ENCODE measurements at regions not wholly inside any gene's neighbourhood (a gene's known extent, or its start where the extent isn't known, plus 50 kb on each side); places are given as distances from the start of the nearest gene placed in this dataset.
A peak's percentile ranks its signal among the peaks of the same experiment; 100 is the strongest.

- no peak for DNase-seq (ENCODE audit: low read depth, low spot score)
- Histone ChIP-seq H3K36me3 (ENCODE audit: control insufficient read depth in 1 of 2, insufficient read depth in 2 of 2, low read length in 2 of 2) (no peaks in the 10 kb centered on the region), H3K4me2 (ENCODE audit: low read length) (no peak overlapping the region), H3K9me2 (ENCODE audit: insufficient read depth) (no peaks in the 10 kb centered on the region), H3K79me2 (ENCODE audit: insufficient read depth, low read length) (no peaks in the 10 kb centered on the region), H3K4me1 (ENCODE audit: control insufficient read depth in 1 of 2, insufficient read depth in 2 of 2, low read length in 2 of 2) (peaks cover 3 to 4% of the 10 kb centered on the region in 2 experiments; a peak in 2 of 4 replicates), H2AFZ (ENCODE audit: low read depth, low read length, poor library complexity, severe bottlenecking) (no peak overlapping the region), H3K9me3 (ENCODE audit: control insufficient read depth in 1 of 2, insufficient read depth in 1 of 2, low read depth in 1 of 2, low read length in 2 of 2) (no peaks in the 10 kb centered on the region), H3K9ac (ENCODE audit: low read length) (no peak overlapping the region), H3K27me3 (ENCODE audit: insufficient read depth, low read length) (no peaks in the 10 kb centered on the region), H3K27ac (ENCODE audit: low read depth, low read length) (no peak overlapping the region), H4K20me1 (ENCODE audit: insufficient read depth) (no peaks in the 10 kb centered on the region), H3K4me3 (replicated peaks in 1 of 2; ENCODE audit: low read depth in 1 of 2, low read length in 2 of 2) (no peak overlapping the region)
- ChIA-PET POLR2A (no interaction called here), CTCF (no interaction called here), RAD21 (ENCODE audit: low non-redundant PET in 1 of 2, low total read pairs in 2 of 2, uncharacterized antibody in 2 of 2, unreplicated experiment in 2 of 2) (no interaction called here)
- no TSS peak for BruUV-seq (replicated peaks)
- TF ChIP-seq POLR2A (IDR thresholded peaks at IDR 0.05; ENCODE audit: borderline replicate concordance, extremely low read depth, insufficient read depth, insufficient read length) (no peak), CEBPB (IDR thresholded peaks at IDR 0.05; ENCODE audit: low read depth) (no peak), POLR2AphosphoS5 (IDR thresholded peaks at IDR 0.05; ENCODE audit: low read depth, low read length) (no peak), SIN3A (IDR thresholded peaks at IDR 0.05; ENCODE audit: low read depth) (no peak), SRF (IDR thresholded peaks at IDR 0.05; ENCODE audit: low read depth) (no peak), SP1 (IDR thresholded peaks at IDR 0.05; ENCODE audit: low read depth) (no peak)
- TF ChIP-seq, protein P1, sequence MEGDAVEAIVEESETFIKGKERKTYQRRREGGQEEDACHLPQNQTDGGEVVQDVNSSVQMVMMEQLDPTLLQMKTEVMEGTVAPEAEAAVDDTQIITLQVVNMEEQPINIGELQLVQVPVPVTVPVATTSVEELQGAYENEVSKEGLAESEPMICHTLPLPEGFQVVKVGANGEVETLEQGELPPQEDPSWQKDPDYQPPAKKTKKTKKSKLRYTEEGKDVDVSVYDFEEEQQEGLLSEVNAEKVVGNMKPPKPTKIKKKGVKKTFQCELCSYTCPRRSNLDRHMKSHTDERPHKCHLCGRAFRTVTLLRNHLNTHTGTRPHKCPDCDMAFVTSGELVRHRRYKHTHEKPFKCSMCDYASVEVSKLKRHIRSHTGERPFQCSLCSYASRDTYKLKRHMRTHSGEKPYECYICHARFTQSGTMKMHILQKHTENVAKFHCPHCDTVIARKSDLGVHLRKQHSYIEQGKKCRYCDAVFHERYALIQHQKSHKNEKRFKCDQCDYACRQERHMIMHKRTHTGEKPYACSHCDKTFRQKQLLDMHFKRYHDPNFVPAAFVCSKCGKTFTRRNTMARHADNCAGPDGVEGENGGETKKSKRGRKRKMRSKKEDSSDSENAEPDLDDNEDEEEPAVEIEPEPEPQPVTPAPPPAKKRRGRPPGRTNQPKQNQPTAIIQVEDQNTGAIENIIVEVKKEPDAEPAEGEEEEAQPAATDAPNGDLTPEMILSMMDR (IDR thresholded peaks at IDR 0.05 in 2 of 3, conservative IDR thresholded peaks at IDR 0.05 in 1 of 3; ENCODE audit: borderline replicate concordance in 1 of 3, insufficient read depth in 1 of 3, low read depth in 2 of 3, low read length in 2 of 3) = no peak
- peak; percentile 86 for ATAC-seq
- intact Hi-C loops (cut with micrococcal nuclease) = no loop called here
These were observed 147.2 kb downstream of the TFAP2C start for GRCh38 chr20:56776345-56776744.

GRCh38 chr20:56778765-56779195 lies 149.7 kb downstream of the TFAP2C start:
- no peak overlapping the region for H2AFZ ChIP-seq (ENCODE audit: low read depth, low read length, poor library complexity, severe bottlenecking)
- POLR2A ChIA-PET = no interaction called here
- CTCF ChIA-PET = no interaction called here
- no peaks in the 10 kb centered on the region for H3K36me3 ChIP-seq (ENCODE audit: control insufficient read depth in 1 of 2, insufficient read depth in 2 of 2, low read length in 2 of 2)
- no peaks in the 10 kb centered on the region for H3K9me2 ChIP-seq (ENCODE audit: insufficient read depth)
- no peak overlapping the region for H3K9ac ChIP-seq (ENCODE audit: low read length)
- no peak for DNase-seq (ENCODE audit: low read depth, low spot score)
- no peaks in the 10 kb centered on the region for H3K27me3 ChIP-seq (ENCODE audit: insufficient read depth, low read length)
- no peaks in the 10 kb centered on the region for H4K20me1 ChIP-seq (ENCODE audit: insufficient read depth)
- ATAC-seq = no peak
- no peaks in the 10 kb centered on the region for H3K9me3 ChIP-seq (ENCODE audit: control insufficient read depth in 1 of 2, insufficient read depth in 1 of 2, low read depth in 1 of 2, low read length in 2 of 2)
- RAD21 ChIA-PET (ENCODE audit: low non-redundant PET in 1 of 2, low total read pairs in 2 of 2, uncharacterized antibody in 2 of 2, unreplicated experiment in 2 of 2) = no interaction called here
- H3K4me3 ChIP-seq (replicated peaks in 1 of 2; ENCODE audit: low read depth in 1 of 2, low read length in 2 of 2) = no peak overlapping the region
- no peaks in the 10 kb centered on the region for H3K79me2 ChIP-seq (ENCODE audit: insufficient read depth, low read length)
- BruUV-seq (replicated peaks) = no TSS peak
- H3K4me1 ChIP-seq (ENCODE audit: control insufficient read depth in 1 of 2, insufficient read depth in 2 of 2, low read length in 2 of 2) = peaks cover 3 to 4% of the 10 kb centered on the region in 2 experiments; a peak in 2 of 4 replicates
- H3K27ac ChIP-seq (ENCODE audit: low read depth, low read length) = no peak overlapping the region
- intact Hi-C loops (cut with micrococcal nuclease) = no loop called here
- no peak overlapping the region for H3K4me2 ChIP-seq (ENCODE audit: low read length)
- TF ChIP-seq POLR2AphosphoS5 (IDR thresholded peaks at IDR 0.05; ENCODE audit: low read depth, low read length) (no peak), RAD21 (IDR thresholded peaks at IDR 0.05; ENCODE audit: low read depth) (no peak), EZH2 (IDR thresholded peaks at IDR 0.05) (no peak), ATF3 (IDR thresholded peaks at IDR 0.05) (no peak), MAX (IDR thresholded peaks at IDR 0.05) (no peak), TCF7L2 (IDR thresholded peaks at IDR 0.05; ENCODE audit: borderline replicate concordance, extremely low read depth, insufficient read depth, insufficient read length) (no peak), SP1 (IDR thresholded peaks at IDR 0.05; ENCODE audit: low read depth) (no peak), FOSL1 (IDR thresholded peaks at IDR 0.05; ENCODE audit: low read depth) (no peak), ELF1 (IDR thresholded peaks at IDR 0.05; ENCODE audit: borderline replicate concordance, low read depth) (no peak), CEBPB (IDR thresholded peaks at IDR 0.05; ENCODE audit: low read depth) (no peak), ZNF274 (IDR thresholded peaks at IDR 0.05; ENCODE audit: low read depth, low read length) (no peak), ZFX (IDR thresholded peaks at IDR 0.05) (no peak), YY1 (IDR thresholded peaks at IDR 0.05; ENCODE audit: extremely low read depth, insufficient replicate concordance, low read depth, low read length) (no peak)
- TF ChIP-seq, protein P2, sequence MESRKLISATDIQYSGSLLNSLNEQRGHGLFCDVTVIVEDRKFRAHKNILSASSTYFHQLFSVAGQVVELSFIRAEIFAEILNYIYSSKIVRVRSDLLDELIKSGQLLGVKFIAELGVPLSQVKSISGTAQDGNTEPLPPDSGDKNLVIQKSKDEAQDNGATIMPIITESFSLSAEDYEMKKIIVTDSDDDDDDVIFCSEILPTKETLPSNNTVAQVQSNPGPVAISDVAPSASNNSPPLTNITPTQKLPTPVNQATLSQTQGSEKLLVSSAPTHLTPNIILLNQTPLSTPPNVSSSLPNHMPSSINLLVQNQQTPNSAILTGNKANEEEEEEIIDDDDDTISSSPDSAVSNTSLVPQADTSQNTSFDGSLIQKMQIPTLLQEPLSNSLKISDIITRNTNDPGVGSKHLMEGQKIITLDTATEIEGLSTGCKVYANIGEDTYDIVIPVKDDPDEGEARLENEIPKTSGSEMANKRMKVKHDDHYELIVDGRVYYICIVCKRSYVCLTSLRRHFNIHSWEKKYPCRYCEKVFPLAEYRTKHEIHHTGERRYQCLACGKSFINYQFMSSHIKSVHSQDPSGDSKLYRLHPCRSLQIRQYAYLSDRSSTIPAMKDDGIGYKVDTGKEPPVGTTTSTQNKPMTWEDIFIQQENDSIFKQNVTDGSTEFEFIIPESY (IDR thresholded peaks at IDR 0.05; ENCODE audit: extremely low read depth, insufficient replicate concordance, low read length) = no peak
